Prostate gland (tissue), 2 donors: ENCODE measurements at regions not wholly inside any gene's neighbourhood (a gene's known extent, or its start where the extent isn't known, plus 50 kb on each side); places are given as distances from the start of the nearest gene placed in this dataset.

ENCODE experiments used
- DNase-seq: peaks from one replicate; pipeline ENCODE4 v3.0.0-alpha.2; 2019; ENCODE audit warnings: low spot score
- H3K27ac ChIP-seq, 2 donors: fragments of 200-600 bp; sonication (generic); 2 replicates each; pipeline ENCODE4 v1.5.1; 2017 to 2019
- H3K27me3 ChIP-seq: fragments of 200-600 bp; sonication (generic); replicated peaks from 2 replicates; pipeline ENCODE4 v1.5.1; 2019; ENCODE audit not compliant: insufficient read depth
- H3K36me3 ChIP-seq, 2 donors: fragments of 200-600 bp; sonication (generic); 1 replicate in 1 of 2; 2 replicates in 1 of 2; pipeline versions ENCODE4 v1.5.1 to v1.8.1; 2017 to 2019
- H3K4me1 ChIP-seq: fragments of 200-600 bp; sonication (generic); replicated peaks from 2 replicates; pipeline ENCODE4 v1.5.1; 2019
- H3K4me3 ChIP-seq, 2 donors: fragments of 200-600 bp; sonication (generic); 2 replicates each; pipeline ENCODE4 v1.5.1; 2017 to 2019
- H3K9me3 ChIP-seq: fragments of 200-600 bp; sonication (generic); 2 replicates; pipeline ENCODE4 v1.5.1; 2017
- CTCF ChIP-seq, 4 experiments: fragments of 200-600 bp in 2 of 4; fragments of 450-650 bp in 2 of 4; sonication (generic) in 2 of 4; IDR thresholded peaks; 1 replicate in 3 of 4; 2 replicates in 1 of 4; pipeline ENCODE4 v1.5.1; 2016 to 2019; ENCODE audit warnings: antibody characterized with exemption in 4 of 4, mild to moderate bottlenecking in 2 of 4, moderate library complexity in 2 of 4
- POLR2A ChIP-seq: fragments of 450-650 bp; IDR thresholded peaks from one replicate; pipeline ENCODE4 v1.6.1; 2016; ENCODE audit warnings: antibody characterized with exemption, mild to moderate bottlenecking
- POLR2AphosphoS5 ChIP-seq: sonication (generic); formaldehyde crosslinking; IDR thresholded peaks from one replicate; pipeline ENCODE4 v1.6.1; 2017; ENCODE audit warnings: antibody characterized with exemption
- WGBS: methylation state at CpG from one replicate; pipeline ENCODE4 v1.1.5; 2018; 5-methylcytosine and 5-hydroxymethylcytosine counted together
- intact Hi-C: fragments of 100-400 bp; cut with DNase I; formaldehyde crosslinking; loops from one replicate; pipeline ENCODE4 v1.14.2; 2022

- TF ChIP-seq CTCF (IDR thresholded peaks at IDR 0.05) (no peak), POLR2A (no peak), POLR2AphosphoS5 (no peak)
- Histone ChIP-seq H3K36me3 (no peaks in the 10 kb centered on the region), H3K4me1 (no peaks in the 10 kb centered on the region), H3K4me3 (no peak overlapping the region), H3K9me3 (no peaks in the 10 kb centered on the region), H3K27ac (no peak overlapping the region), H3K27me3 (no peaks in the 10 kb centered on the region)
- DNase-seq = no peak
- intact Hi-C loops = no loop called here
- WGBS = 78% methylated on average over 2 of the region's 2 CpGs
These were observed 99.6 kb upstream of the TMEM161B start for GRCh38 chr5:88368201-88368600.

- no peak for DNase-seq
- no peak overlapping the region for H3K27ac ChIP-seq
- intact Hi-C loops = no loop called here
- 34% methylated on average over 4 of the region's 4 CpGs for WGBS
- H3K9me3 ChIP-seq = no peaks in the 10 kb centered on the region
- no peaks in the 10 kb centered on the region for H3K27me3 ChIP-seq
- H3K36me3 ChIP-seq = no peaks in the 10 kb centered on the region
- H3K4me1 ChIP-seq = no peaks in the 10 kb centered on the region
- H3K4me3 ChIP-seq = no peak overlapping the region
- TF ChIP-seq POLR2A (no peak), POLR2AphosphoS5 (no peak), CTCF (IDR thresholded peaks at IDR 0.05) (no peak)
These were observed 96.3 kb upstream of the TMEM161B start for GRCh38 chr5:88364991-88365390.

- H3K36me3 ChIP-seq = no peaks in the 10 kb centered on the region
- TF ChIP-seq CTCF (IDR thresholded peaks at IDR 0.05) = no peak
- TF ChIP-seq POLR2A = no peak
- TF ChIP-seq POLR2AphosphoS5 = no peak
- no peaks in the 10 kb centered on the region for H3K4me1 ChIP-seq
- H3K27ac ChIP-seq = no peak overlapping the region
- H3K9me3 ChIP-seq = no peaks in the 10 kb centered on the region
- H3K27me3 ChIP-seq = no peaks in the 10 kb centered on the region
- WGBS = 90% methylated on average over 1 of the region's 1 CpG
- no peak for DNase-seq
- intact Hi-C loops = no loop called here
- H3K4me3 ChIP-seq = no peak overlapping the region
These were observed 86.9 kb upstream of the TMEM161B start for GRCh38 chr5:88355490-88356050.

GRCh38 chr5:88325868-88326267 lies 57.2 kb upstream of the TMEM161B start:
- TF ChIP-seq CTCF (IDR thresholded peaks at IDR 0.05) (no peak), POLR2AphosphoS5 (no peak), POLR2A (no peak)
- no peak for DNase-seq
- no peaks in the 10 kb centered on the region for H3K27me3 ChIP-seq
- no peak overlapping the region for H3K27ac ChIP-seq
- H3K4me3 ChIP-seq = no peak overlapping the region
- no peaks in the 10 kb centered on the region for H3K36me3 ChIP-seq
- no peaks in the 10 kb centered on the region for H3K4me1 ChIP-seq
- intact Hi-C loops = no loop called here
- H3K9me3 ChIP-seq = no peaks in the 10 kb centered on the region
- 79% methylated on average over 4 of the region's 4 CpGs for WGBS

GRCh38 chr5:88322785-88323184 lies 54.1 kb upstream of the TMEM161B start:
- Histone ChIP-seq H3K27ac (no peak overlapping the region), H3K27me3 (no peaks in the 10 kb centered on the region), H3K9me3 (no peaks in the 10 kb centered on the region), H3K4me1 (no peaks in the 10 kb centered on the region), H3K36me3 (no peaks in the 10 kb centered on the region), H3K4me3 (no peak overlapping the region)
- no peak for TF ChIP-seq POLR2A
- no peak for TF ChIP-seq CTCF (IDR thresholded peaks at IDR 0.05)
- no peak for TF ChIP-seq POLR2AphosphoS5
- 86% methylated on average over 3 of the region's 3 CpGs for WGBS
- intact Hi-C loops = no loop called here
- no peak for DNase-seq
